ENCODE measurements at regions not wholly inside any gene's neighbourhood (a gene's known extent, or its start where the extent isn't known, plus 50 kb on each side); places are given as distances from the start of the nearest gene placed in this dataset.
"Not testable (repeated sequence)": the region's sequence is repeated elsewhere in the genome, so short reads cannot be mapped to it uniquely, and the experiment has no call there.

- no peak for DNase-seq
These were observed 464.6 kb upstream of the SPHKAP start for GRCh38 chr2:228646061-228646460.

DNA sequence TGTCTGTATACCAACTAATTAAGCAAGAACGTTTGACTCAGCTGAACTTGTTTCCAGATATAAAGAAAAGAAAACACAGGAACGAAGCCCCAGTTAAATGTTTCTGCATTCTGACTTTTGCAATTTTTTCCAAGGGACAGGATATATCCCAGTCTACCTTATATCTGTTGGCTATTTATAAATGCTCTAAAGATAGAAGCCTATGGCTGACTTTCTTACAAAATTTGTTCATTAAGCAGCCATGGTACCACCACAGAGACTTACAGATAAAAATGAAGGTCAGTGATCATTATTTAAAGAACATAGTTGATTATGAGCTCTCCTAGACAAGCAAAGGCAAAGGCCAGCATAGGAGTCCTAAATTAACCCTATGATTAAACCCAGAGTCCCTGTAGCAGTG, 462.7 kb upstream of the SPHKAP start:
- no peak for DNase-seq

- no peak for DNase-seq
These were observed 461.4 kb upstream of the SPHKAP start for GRCh38 chr2:228642861-228643260.

GRCh38 chr2:228630786-228631185, 449.3 kb upstream of the SPHKAP start:
- DNase-seq, result no peak

DNA sequence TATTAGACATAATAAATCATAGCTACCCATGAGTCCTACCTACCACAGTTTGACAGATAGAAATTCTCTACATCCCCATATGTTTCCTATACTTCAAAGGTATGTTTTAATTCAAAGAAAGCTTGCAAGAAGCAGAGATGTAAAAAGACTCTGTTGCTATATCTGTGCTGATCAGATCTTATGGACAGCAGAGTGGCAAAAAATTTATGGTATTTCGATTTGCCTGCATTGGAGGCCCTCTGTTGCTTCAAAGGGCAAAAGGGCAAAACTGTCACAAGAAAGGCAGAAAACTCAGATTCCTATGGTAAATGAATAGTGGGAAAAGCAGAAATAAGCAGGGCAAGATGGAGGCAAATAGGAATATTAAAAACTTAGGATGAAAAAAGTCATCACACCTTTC, 447.8 kb upstream of the SPHKAP start:
- DNase-seq, result no peak

GRCh38 chr2:228628682-228629081, 447.2 kb upstream of the SPHKAP start:
- DNase-seq, result no peak

GRCh38 chr2:228627510-228627909, 446.0 kb upstream of the SPHKAP start:
- no peak for DNase-seq

- no peak for DNase-seq
These were observed 444.0 kb upstream of the SPHKAP start for GRCh38 chr2:228625481-228625880.

GRCh38 chr2:228624733-228625132, 443.2 kb upstream of the SPHKAP start:
- DNase-seq, result no peak

DNA sequence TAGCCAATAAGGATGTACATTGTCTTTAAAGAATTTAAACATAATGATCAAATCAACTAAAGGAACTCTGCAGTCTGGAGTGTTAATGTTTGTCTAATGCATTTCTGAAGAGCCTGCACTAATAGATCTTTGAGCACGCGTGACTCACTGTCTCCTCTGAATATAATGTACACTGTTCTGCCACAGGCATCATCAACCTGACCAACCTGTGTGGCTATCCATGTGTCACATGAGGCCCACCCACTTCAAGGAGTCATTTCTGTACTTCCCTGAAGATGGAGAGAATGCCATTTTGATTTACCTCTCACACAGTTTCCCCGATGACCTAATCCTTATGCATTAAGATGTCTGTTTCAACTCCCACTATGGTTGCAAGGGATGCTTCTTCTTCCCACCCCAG, 434.0 kb upstream of the SPHKAP start:
- no peak for DNase-seq

GRCh38 chr2:228614741-228615140, 433.3 kb upstream of the SPHKAP start:
- no peak for DNase-seq

- no peak for DNase-seq
These were observed 431.8 kb upstream of the SPHKAP start for GRCh38 chr2:228613133-228613850.

DNA sequence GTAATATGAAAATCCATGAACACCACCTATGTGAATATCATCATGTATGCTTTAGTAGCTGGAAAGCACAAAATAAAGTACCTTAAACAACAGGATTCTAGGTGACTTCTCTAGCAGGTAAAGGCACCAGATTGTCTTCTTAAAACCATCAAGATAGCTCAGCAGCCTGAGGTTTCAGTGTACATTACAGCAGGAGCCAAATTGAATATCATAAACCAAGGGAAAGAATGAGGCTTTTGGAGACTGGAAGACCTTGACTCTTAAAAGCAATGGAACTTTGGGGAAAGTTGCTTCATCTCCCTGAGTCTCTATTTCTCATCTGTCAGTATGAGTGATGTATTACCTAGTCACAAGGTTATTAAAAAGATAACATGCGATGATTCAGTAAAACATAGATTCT, 429.7 kb upstream of the SPHKAP start:
- DNase-seq, result no peak

DNA sequence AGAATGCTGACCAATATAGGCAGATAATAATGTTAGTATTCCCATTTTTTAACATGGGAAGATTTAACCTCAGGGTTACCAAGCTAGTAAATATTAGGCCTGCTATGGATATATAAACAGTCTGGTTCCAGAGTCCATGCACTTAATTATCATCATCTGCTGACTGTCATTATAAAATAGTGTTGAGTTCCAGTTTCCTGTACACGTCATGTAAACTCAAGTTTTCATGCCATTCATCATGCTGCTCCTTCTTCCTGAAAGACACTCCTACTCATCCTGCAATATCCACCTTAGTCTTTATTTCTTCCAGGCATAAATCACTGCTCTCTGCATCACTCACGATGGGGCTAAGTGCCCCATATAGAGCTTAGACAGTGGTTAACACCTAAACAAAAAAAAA, 420.8 kb upstream of the SPHKAP start:
- no peak for DNase-seq

GRCh38 chr2:228600265-228600664, 418.8 kb upstream of the SPHKAP start:
- no peak for DNase-seq

GRCh38 chr2:228599781-228600180, 418.3 kb upstream of the SPHKAP start:
- no peak for DNase-seq

GRCh38 chr2:228599297-228599696, 417.8 kb upstream of the SPHKAP start:
- DNase-seq, result no peak

DNA sequence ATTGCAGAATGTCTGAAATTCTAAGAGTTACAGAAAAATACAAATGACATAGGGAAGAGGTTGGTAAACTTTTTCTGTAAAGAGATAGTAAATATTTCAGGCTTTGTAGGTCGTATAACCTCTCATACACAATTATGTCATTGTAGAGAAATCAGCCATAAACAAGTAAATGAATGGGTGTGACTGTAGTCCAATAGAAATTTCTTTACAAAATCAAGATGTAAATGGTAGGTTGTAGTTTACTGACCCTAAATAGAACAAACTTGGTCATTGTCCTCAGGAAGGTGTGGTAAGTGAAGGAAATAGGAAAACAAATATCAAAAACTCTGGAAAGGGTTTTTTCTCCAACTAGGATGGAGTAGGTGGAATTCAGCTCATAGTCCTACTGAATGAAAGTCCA, 415.5 kb upstream of the SPHKAP start:
- no peak for DNase-seq

GRCh38 chr2:228594012-228594411, 412.5 kb upstream of the SPHKAP start:
- DNase-seq, result no peak

DNA sequence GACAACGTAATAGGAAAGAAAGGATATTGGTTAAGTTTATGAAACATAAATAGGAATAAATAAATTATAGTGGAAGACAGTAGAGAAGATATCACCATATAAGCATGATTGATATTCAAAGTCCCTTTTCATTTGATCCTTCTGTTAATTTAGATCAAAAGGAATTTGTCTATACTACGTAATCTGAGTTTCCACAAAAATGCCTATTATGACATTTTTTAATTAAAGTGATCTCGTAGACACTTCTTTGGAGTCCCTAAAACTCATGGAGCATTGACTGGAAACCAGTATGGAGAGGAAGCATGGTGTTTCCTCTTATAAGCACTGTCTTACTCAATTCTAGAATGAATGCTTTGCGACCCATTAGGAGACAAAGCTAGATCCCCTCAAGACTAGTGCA, 411.4 kb upstream of the SPHKAP start:
- no peak for DNase-seq

DNA sequence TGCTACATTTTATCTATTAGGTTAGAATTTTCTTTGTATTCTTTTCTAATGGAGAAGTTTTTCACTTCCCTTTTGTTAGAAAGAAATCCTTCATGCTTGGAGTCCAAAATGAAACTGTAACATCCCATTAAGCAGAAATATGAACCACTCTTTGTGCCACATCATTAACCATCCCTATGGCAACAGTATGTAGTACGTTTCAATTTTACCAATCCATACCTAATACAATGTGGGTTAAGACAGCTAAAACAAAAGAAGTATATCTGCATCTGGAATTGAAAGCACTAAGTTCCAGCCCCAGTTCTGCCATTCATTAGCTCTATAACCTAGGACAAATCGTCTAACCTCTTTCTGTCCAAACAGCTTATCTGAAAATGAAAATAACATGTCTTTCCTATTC, 409.2 kb upstream of the SPHKAP start:
- DNase-seq, result no peak

DNA sequence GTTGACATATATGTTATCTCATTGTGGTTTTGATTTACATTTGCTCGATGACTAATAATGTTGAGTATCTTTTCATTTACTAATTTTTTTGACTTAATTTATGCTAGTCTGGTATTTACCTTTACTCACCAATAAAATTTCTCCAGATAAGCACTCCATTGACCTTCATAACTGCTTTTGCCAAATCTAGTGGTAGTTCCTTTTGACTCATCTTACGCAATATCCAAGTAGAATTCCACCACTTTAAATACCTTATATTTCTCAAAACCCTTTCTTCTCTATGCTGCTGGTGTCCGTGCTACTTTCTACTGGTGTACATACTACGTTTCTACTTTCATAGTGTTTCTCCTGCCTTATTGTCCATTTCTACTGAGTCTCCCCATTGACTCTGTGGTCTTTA, 407.6 kb upstream of the SPHKAP start:
- DNase-seq, result no peak

DNA sequence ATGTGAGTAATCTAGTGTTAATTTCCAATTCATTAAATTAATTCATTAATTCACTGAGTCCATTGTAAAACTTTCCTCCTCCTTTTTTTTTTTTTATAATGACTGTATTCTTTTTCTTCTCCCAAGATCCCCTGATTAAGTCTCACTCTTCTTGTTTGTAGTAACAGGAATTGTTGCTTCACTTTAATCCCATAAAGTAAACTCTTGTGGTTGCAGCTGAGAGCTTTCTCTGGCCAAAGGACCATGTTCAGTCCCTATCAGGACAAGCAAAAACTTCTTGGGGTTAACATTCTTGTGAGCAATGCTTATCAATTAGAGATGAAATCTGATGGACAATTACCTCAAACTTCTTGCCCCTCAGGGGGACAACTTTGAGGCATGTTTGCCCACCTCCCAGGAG, 400.2 kb upstream of the SPHKAP start:
- no peak for DNase-seq

DNA sequence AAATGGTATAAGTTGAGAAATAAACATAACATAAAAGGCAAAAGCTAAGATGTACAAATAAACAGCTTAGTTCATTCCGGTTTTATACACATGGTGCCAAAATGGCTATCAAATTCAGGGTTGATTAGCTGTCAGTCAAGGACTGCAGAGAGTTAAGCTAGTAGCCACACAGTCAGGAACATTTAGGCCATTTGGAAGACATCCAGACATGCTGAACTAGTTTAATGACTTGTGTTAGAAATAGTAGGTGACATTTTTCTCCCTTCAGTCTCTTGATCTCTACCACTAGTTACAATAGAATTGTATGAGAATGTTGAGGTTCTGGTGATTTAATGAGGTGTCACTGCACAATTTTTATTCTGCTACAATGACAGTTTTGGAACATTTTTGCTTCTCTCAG, 394.4 kb upstream of the SPHKAP start:
- DNase-seq, result no peak

DNA sequence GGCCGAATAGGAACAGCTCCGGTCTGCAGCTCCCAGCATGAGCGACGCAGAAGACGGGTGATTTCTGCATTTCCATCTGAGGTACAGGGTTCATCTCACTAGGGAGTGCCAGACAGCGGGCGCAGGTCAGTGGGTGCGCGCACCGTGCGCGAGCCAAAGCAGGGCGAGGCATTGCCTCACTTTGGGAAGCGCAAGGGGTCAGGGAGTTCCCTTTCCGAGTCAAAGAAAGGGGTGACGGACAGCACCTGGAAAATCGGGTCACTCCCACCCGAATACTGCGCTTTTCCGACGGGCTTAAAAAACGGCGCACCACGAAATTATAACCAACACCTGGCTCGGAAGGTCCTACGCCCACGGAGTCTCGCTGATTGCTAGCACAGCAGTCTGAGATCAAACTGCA, 386.8 kb upstream of the SPHKAP start:
- DNase-seq, result not testable (repeated sequence)

DNA sequence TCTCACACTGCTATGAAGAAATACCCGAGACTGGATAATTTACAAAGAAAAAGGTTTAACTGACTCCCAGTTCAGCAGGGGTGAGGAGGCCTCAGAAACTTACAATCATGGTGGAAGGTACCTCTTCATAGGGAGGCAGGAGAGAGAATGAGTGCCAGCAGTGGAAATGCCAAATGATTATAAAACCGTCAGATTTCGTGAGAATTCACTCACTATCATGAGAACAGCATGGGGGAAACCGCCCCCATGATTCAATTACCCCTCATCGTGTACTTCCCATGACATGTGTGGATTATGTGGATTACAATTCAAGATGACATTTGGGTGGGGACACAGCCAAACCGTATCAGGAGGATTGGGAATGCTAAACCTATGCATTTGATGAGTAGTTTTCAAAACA, 380.3 kb upstream of the SPHKAP start:
- no peak for DNase-seq

Measured in NCI-H187 (cell line).